ENCODE measurements at regions not wholly inside any gene's neighbourhood (a gene's known extent, or its start where the extent isn't known, plus 50 kb on each side); places are given as distances from the start of the nearest gene placed in this dataset.
A peak's percentile ranks its signal among the peaks of the same experiment; 100 is the strongest.

DNA sequence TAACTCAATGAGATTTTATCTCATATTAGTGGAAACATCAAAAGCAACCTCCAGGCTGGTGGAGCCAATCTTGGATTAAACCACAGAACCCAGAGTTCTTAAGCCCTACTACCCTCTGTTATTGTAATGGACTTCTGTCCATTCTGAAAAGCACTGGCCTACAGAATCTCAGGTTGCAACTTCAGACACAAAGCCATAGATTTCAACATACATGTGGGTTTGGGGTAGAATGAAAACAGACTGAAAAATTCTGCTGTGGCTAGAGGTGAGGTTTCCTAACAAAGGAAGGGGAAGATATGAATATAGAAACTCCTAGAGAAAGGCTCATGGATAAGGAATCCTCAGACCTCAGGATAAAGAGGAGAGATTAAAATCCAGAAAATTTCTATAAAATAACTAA is 569.8 kb upstream of the RIOK2 start:
- TF ChIP-seq, protein P1, sequence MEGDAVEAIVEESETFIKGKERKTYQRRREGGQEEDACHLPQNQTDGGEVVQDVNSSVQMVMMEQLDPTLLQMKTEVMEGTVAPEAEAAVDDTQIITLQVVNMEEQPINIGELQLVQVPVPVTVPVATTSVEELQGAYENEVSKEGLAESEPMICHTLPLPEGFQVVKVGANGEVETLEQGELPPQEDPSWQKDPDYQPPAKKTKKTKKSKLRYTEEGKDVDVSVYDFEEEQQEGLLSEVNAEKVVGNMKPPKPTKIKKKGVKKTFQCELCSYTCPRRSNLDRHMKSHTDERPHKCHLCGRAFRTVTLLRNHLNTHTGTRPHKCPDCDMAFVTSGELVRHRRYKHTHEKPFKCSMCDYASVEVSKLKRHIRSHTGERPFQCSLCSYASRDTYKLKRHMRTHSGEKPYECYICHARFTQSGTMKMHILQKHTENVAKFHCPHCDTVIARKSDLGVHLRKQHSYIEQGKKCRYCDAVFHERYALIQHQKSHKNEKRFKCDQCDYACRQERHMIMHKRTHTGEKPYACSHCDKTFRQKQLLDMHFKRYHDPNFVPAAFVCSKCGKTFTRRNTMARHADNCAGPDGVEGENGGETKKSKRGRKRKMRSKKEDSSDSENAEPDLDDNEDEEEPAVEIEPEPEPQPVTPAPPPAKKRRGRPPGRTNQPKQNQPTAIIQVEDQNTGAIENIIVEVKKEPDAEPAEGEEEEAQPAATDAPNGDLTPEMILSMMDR (IDR thresholded peaks at IDR 0.05; ENCODE audit: low read depth, low read length), result no peak
- DNase-seq (ENCODE audit: extremely low read depth, low read depth), result no peak

DNA sequence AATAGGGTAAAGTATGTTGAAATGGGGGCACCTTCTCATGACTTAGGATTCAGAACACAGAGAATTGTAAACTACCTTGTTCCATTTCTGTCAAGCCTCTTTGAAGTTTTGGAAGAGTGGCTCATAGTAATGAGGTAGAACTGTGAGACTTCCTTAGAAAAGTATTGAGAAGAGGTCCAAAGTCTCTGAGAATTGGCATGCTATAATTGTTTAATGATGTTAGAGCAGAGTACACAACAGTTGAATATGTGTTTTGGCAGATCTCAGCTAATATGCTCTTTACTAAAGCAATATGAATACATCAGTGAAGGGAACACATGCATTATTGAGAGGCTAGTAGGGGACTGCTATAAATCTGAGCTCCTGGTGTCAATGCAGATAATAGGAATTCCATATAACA is 579.4 kb upstream of the RIOK2 start:
- TF ChIP-seq, protein P1 (IDR thresholded peaks at IDR 0.05; ENCODE audit: low read depth, low read length), result no peak
- no peak for DNase-seq (ENCODE audit: extremely low read depth, low read depth)

DNA sequence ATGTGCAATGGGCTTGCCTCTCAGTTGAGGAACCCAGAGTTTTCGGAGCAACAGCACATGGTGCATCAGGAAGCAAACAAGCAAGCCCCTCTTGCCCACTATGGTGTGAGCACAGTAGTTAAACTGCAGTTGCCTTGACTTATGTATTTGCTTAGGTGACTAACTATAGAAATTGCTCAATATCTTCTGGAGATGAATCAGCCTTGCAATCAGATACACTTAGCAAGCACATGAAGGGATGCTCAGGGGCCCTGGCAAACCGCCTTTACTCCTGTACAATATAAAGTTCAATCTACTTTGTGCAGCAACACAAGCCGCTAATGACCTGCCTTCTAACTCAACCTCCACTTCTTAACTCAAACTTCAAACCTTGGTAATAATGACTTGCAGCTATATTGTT is 581.7 kb upstream of the RIOK2 start:
- DNase-seq (ENCODE audit: extremely low read depth, low read depth), result peak; percentile 36
- TF ChIP-seq, protein P1 (IDR thresholded peaks at IDR 0.05; ENCODE audit: low read depth, low read length), result no peak

DNA sequence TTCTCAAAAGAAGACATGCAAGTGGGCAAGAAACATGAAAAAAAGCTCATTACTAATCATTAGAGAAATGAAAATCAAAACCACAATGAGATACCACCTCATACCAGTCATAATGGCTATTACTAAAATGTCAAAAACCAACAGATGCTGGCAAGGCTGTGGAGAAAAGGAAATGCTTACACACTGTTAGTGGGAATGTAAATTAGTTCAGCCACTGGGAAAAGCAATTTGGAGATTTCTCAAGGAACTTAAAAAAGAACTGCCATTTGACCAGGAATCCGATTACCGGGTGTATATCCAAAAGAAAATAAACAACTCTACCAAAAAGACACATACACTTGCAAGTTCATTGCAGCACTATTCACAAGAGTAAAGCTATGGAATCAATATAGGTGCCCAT is 595.4 kb upstream of the RIOK2 start:
- no peak for DNase-seq (ENCODE audit: extremely low read depth, low read depth)
- TF ChIP-seq, protein P1 (IDR thresholded peaks at IDR 0.05; ENCODE audit: low read depth, low read length), result no peak

DNA sequence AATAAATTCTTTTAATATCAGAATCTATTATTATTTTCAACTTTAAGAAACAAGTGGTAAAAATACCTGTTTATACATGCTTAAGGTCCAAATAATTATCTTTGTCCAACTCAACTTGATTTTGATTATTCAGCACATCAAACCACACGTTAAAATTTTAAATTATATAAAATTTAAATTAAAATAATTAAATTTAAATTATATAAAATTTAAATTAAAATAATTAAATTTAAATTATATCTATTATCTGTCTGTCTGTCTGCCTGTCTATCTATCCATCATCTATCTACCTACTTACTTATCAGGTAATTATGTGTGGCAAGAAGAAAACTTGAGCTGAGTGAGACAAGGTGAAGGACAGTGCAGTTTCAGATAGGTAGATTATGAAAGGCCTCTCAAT is 605.3 kb upstream of the RIOK2 start:
- DNase-seq (ENCODE audit: extremely low read depth, low read depth), result no peak
- TF ChIP-seq, protein P1 (IDR thresholded peaks at IDR 0.05; ENCODE audit: low read depth, low read length), result no peak

DNA sequence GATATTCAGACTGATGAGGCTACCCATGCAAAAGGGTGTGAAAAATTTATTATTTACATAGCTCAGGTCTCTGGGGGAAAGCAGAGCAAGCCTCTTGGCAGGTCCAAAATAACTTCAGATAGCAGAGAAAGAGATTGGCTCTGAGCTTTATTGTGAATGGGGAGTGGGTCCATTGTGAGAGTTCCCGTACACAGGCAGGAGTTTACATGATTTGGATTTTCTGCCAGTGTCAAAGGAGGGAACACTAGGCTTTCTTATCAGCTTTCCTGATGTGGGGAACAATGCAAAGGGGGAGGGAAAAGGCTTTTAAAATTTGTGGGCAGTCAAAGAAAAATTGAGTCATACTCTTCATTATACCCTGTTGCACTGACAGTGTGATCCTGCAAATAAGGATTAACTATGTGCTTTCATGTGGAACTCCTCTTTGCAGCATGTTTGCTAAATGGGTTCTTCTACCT is 615.0 kb upstream of the RIOK2 start:
- DNase-seq (ENCODE audit: extremely low read depth, low read depth), result no peak
- TF ChIP-seq, protein P1 (IDR thresholded peaks at IDR 0.05; ENCODE audit: low read depth, low read length), result no peak

DNA sequence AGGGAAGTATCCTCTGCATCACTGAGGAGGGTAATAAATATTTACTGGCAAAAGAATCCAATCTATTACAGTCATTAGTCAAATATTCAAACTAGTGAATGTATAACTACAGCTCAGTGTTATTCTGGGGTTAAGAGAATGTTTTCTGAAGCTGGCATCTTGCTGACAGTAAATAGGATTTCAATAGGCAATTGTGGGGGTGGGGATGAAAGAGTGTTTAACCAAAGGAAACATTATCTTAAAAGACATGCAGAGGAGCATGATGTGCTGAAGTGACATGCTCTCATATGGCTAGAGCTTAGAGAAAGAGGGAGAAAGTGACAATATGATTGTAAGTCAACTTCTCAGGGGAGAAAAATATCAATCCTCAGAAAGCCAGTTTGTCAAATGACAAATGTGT is 618.4 kb upstream of the RIOK2 start:
- TF ChIP-seq, protein P1 (IDR thresholded peaks at IDR 0.05; ENCODE audit: low read depth, low read length), result no peak
- DNase-seq (ENCODE audit: extremely low read depth, low read depth), result no peak

Data from AG09319 (cell line).